HG03460 (cell line): ENCODE measurements at regions not wholly inside any gene's neighbourhood (a gene's known extent, or its start where the extent isn't known, plus 50 kb on each side); places are given as distances from the start of the nearest gene placed in this dataset.

Experiments
- ATAC-seq: cut with Tn5 transposase; IDR thresholded peaks from one replicate; pipeline ENCODE4 v1.9.1; 2021; ENCODE audit not compliant: unreplicated experiment

DNA sequence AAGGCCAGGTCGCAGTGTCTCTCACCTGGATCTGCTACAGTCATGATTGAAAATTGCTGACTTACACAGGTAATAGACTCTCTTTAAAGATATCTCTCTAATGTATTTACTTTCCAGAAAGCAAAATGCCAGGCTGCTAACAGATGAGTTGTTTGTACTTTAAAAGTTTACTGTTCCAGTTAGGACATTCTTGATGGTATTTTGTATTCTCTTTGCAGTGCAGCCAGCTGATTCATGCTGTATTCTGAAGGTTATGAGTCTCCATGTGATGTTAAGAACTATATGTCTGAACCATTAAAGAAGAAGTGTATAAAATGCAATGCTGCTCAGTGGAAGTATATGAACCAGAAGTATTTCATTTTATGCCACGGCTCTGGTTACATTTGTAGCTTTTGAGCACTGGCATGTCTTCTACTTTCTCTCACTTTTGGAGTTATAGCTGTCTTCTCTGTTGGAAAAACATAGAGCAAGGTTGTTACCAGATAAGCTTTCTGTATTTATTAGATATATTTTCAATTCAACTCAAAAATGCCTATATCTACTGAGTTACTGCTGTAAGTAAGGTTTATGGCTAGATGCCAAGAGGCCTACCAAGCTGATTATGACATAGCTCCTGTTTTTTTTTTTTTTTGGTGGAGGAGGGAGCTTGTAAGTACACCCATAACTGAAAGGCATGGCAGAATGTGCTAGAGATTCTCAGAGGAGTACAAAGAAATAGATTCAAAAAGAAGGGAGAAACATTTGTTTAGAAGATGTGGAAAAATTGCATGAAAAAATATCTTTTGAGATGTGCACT, 130.5 kb upstream of the MAN1A1 start:
- ATAC-seq = no peak

DNA sequence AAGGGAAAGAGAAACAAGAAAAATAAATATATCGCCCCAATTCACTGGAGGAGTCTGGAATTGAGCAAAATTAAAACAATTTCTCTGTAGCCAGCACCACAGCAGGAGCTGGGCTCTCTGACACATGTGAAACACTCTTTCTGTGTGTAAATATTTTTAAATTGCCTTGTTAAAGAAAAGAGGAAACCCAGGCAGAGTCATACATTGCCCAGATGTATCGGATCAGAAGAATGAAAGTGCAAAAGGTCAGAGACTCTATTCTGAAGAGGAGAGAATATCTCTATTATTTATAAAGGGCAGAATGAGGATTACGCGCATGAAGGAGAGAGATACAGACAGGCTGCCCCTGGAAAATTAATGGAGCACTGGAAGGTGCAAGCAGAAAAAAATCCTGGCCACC, 127.0 kb upstream of the MAN1A1 start:
- peak; percentile 79 for ATAC-seq

DNA sequence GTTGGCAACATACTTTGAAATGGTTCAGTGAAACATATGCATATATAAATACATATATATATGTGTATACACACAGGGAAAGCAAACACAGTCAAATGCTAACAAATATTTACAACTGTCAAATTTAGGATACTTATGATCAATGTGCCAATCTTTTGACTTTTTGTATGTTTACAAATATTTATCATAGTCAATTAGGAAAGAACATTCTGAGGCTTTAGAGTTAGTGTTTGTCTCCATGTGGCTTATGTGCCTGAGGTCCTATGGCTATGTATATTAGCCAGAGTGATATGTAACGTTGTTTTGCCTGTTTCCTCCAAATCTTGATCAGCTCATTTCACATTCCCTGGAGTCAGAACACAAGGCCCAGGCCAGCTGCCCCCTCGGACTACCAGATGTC, 126.5 kb upstream of the MAN1A1 start:
- no peak for ATAC-seq

DNA sequence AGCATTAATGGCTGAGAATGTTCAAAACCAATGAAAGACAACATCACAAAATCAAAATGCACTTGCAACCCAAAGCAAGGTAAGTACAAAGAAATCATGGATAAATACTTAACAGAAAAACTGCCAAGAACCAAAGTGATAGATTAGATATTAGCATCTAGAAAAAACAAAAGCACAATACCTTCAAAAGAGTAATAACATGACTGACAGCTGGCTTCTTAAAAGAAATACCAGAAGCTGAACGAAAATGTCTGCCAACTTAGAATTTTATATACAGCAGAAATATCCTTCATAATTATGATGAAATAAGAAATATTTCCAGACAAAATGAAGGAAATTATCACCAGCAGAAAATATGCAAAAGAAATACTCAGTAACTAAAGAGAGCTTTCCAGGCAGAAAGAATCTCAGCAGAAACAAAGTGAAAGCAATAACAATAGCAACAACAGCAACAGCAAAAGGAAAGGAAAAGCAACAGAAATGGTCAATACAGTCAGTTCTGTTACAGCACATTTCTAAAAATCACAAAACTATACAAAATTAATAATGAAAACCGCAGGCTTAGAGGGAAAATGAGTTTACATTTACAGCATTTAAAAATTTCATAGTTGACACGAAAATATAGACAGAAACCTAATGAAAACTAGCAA, 121.5 kb upstream of the MAN1A1 start:
- ATAC-seq = no peak

DNA sequence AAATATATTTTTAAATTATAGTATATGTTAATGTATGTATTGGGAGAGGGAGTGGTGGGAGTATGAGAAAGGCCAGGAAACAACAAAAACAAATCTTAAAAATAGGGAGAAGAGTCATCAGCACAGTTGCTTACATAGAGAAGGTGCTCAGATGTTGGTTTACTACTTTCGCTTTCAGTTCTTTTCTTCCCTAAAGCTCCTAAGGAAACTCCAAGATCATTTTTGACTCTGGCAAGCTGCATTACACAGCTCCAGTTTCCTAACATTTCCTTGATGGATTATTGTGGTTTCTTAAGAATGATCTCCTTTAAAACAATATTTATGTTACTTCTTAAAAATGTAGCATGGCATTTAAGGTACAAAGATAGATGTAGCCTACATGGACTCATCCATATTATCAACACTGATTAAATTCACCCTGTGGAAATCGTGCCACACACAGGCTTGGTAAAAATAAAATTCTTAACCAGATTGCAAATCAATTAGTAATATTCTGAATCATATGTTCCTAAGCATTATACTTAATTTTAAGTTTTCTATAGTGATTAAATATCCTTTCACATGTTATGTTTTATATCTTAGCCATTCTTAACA, 118.0 kb upstream of the MAN1A1 start:
- no peak for ATAC-seq

DNA sequence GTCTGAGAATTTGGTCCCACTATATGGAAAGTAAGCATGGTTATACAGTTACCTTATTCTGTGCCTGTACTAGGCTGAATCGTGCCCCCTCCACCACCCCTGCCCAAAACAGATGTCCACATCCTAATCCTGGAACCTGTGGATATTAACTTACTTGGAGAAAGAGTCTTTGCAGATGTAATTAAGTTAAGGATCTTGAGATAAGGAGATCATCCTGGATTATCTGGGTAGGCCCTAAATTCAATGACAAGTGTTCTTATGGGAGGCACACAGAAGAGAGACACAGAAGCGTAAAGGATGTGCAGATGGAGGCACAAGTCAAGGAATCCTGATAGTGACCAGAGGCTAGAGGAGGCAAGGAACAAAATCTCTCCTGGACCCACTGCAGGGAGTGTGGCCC, 116.7 kb upstream of the MAN1A1 start:
- no peak for ATAC-seq

DNA sequence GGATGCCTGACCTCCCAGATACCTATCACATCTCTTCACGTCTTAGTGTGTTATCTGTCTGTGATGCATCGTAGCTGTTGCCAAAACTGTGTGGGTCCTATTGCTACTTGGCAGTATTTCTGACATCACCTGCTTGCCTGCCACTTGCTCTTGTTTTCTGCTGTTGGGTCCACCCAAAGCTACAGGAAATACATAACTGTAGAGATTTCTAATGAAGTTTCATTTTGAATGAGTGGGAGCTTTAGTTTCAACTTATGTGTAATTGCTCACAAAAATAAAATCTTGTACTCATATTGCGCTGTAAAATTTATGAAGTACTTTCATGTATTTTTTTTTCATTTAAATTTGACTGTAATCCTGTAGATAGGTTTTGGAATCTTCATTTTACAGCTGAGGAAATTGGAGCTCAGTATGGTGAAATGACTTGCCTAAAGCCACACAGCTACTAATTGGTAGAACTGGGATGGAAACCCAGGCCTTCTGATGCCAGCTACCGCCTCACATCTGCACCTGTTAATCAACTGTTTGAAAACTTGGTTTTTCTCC, 113.6 kb upstream of the MAN1A1 start:
- ATAC-seq = peak; percentile 79

DNA sequence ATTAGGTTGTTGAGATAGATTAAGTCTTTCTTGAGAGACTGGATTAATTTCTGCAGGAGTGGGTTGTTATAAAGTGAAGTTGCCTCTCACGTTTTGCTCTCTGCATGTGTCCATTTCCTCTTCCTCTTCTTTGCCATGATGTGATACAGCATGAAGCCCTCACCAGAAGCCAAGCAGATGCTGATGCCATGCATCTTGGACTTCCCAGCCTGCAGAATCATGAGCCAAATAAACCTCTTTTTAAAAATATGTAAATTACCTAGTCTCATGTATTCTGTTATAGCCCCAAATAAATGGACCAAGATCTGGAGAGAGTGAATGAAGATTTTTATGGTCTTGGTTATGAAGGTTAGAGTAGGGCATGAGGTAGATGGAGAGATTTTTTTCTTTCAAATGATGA, 111.6 kb upstream of the MAN1A1 start:
- no peak for ATAC-seq

DNA sequence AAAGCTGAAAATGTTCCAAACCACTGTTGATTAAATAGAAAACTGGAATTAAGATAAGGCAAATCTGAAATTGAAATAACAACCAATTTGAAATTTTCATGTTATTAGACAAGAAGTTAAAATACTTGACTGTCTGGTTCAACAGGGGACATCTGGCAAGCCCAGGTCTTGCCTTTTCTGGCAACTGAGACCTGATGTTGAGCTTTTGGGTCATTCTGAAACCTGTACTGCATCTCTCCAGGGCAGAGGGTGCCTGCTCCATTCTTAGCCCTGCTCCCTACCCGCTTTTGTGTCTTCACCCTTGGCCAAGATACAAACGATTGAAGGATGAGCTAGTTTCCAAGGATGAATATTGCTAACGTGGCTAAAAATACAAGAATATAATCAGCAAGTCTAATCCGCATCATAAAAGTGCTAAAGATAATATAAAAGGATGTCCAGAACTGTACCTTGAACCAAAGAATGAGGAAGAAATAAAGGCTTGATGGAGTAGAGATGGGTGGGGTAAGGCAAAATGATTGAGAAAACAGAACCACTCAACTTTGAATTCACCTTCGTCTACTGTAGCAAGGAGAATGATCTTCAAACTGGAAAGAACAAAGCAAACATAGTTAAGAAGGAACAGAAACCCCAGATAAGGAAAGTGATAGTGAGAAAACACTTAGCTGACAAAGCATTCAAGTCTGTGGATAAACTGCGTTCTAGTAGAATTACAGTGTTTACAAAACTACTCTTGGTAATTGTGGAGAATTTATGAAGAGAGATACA, 109.8 kb upstream of the MAN1A1 start:
- ATAC-seq = peak; percentile 60

DNA sequence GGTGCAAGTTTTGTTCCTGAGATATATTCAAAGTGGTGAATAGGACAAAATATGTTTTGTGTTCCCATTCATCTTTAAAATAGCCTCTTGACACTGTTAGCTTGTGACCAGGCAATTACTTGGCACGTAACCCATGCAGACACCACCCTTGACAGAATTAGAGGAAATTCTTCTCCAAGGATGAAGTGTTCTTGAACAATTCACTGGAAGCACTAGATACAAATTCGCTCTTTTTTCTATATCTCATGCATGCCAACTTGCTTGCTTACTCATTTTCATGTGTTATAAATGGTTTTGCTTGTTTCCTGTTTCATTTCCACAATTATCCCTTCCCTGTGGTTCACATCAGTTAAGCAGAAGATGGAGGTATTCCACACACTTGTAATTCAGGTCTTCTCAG, 105.2 kb upstream of the MAN1A1 start:
- no peak for ATAC-seq

DNA sequence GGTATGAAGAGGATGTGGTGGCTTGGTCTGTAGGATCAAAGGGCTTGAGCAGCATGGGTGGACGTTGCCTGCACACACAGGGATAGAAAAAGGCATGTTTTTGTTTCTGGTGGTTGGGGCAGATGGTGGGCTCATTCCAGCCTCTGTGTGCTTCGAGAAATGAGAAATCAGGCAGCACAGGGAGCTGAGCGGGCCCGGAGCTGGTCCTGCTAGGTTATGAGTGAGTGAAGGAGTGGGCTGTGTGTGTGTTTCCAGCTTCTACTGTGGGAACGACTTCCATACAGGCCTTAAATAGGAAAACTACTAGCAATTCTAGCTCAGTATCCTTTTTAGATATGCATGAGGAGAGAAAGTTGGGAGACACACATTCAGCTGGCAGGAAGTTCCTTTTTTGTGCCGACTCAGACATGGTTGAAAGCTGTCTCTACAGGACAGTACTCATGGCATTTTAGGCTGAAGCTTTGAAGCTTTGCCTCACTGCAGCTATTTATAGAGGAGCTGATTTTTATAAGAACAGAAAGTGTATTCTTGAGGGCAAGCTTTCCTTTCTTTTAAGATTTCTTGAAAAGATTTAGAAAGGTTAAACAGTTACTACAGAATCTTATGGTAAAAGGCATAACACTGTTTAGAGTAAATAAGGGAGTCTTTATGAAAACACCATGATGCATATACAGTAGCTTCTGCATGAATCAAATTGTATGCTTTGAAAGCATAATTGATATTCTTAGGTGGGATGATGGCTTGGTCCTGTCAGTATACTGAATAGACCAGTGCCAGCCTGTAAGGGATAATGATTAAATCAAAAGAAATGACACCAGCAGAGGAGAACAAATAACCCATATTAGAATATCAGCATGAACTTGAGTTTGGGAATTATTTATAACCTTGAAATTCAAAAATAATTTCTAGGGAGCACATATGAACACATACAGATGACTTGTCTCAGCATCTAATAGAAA, 104.0 kb upstream of the MAN1A1 start:
- ATAC-seq = no peak

DNA sequence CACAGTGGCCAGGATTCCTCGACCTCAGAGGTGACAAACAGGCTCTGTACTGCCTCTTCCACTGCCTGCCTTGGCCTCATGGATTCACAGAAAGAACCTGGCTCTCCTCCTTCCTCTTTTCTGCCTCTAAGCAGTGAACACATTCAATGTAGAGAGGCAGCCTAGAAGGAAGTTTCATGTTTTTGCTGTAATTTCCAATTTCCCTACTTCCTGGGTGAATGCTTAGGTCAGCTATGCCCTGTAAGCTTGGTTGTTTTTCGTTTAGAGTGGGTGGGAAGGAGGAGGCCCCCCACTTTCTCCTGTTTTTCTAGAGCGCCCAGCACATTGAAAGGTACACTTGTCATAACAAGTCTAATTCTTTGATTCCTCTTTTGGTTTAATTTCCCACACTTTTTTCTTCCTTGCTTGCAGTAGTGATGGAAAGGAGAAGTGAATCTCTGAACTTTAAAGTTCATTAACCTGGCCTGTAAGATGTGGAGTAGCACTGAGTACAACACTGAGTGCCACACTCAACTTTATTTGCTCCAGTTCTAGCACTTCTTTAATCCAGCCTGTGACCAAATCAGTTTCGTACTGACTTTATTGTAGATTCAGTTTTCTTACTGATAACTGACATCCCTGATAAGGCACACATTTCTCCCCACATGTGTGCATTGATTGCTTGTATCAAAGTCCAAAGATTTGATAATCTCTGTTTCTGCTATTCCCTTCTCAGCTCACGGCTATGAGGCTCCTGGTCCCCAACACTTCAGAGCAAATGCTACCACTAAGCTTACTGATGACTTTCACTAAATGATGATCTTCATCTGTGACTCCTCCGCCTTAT, 100.0 kb upstream of the MAN1A1 start:
- ATAC-seq = no peak

DNA sequence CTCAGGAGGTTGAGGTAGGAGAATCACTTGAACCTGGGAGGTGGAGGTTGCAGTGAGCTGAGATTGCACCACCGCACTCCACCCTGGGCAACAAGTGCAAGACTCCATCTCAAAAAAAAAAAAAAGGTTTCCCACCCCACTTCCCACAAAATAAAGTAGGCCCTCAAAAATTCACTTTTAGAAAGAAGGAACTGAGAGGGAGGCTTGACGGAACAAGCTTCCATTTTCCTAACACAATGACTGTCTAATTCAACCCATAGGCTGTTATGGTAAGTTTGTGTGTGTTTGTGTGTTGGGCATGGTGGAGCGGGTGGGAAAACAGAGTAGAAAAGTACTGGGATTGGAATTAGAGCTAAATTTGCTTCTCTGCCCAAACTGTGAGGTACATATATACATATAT, 98.4 kb upstream of the MAN1A1 start:
- no peak for ATAC-seq

DNA sequence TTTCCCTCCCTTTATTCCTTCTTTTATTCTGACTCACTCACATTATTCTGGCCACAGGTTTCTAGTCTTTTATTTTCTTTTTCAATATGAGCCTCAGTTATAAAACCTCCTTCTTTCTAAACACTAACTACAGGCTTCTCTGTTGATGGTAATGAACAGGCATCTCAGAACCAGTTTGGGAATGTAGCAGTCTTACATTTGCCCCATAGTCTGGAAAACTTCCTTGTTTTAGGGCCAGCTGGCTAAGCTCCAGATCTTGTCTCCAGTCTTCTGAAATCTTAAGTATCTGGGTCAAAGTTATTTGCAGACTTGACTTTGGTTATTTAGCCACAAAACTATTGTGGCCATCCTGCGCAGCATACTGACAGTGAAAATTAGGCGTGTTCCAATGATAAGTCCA, 97.0 kb upstream of the MAN1A1 start:
- no peak for ATAC-seq

DNA sequence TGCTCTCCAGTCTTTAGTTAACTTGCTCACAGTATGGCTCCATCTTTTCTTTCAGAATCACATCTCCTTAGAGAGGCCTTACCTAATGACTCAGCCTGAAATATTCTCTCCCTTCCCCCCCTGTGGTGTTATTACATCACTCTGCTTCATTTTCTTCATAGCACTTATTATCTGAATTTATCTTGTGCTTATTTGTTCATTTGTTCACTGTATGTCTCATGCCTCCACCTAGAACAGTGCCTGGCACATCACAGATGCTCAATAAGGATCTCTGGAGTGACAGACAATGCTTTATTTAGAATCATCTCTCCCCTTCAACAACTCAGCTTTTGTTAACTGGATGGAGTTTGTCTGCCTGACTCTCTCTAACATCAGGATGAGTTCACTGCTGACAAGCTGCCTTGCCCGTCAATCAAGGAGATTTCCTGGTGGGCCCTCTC, 96.6 kb upstream of the MAN1A1 start:
- ATAC-seq = no peak

DNA sequence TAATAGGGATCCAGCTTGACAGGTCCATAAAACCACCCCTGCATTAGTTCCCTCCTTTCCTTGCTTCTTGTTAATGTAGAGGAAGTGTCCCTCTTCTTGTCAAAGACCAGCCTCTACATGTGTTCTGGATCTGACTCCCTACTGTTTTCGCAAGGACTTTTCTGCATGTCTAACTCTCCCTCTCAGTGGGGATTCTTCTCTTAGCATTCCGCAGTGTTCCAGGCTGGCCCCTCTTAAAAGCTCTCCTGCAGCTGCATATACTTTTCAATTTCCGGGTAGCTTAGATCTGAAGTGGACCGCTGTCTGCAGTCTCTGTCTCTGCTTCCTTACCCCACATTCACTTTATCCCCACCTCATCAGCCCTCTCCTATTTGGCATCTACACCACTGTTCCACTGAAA, 96.1 kb upstream of the MAN1A1 start:
- no peak for ATAC-seq

DNA sequence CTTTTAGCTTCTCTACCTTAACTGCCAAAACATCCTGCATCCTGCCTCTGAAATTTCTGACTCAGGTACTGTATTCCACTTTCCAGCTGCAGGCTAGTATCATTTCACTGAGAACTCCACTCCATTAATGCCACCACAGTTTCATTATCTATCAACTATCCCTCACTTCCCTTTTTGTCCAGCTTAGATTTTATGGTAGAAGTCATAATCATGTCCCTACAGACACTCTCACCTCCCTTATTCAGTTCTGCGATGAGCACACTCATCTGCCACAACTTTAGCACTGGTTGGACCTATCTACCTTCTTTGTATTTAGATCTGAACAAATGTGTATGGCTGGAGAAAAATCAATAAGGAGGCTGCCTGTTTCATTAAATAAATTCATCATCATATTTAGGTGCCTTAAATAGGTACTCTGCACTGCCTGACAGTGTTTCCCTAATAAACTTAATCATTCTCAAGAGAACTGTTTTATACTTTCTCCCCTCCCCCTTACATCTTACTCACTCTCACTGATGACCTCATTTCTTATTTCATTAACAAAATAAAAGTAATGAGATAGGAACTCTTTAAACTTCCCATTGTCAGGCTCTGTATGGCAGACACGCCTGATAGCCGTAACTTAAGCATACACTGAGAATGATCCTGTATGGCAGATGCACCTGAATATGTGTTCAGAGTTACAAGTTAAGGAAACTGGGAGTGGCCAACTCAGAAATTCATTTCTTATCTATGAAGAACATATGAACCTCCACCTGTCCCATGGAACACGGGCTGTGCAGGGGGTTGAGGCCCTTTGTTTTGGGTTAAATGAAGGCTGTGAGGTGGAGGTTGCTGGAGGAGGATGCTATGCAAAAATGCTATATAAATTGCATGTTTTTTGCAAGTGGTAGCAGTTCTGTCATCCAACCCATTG, 95.3 kb upstream of the MAN1A1 start:
- ATAC-seq = peak; percentile 46

DNA sequence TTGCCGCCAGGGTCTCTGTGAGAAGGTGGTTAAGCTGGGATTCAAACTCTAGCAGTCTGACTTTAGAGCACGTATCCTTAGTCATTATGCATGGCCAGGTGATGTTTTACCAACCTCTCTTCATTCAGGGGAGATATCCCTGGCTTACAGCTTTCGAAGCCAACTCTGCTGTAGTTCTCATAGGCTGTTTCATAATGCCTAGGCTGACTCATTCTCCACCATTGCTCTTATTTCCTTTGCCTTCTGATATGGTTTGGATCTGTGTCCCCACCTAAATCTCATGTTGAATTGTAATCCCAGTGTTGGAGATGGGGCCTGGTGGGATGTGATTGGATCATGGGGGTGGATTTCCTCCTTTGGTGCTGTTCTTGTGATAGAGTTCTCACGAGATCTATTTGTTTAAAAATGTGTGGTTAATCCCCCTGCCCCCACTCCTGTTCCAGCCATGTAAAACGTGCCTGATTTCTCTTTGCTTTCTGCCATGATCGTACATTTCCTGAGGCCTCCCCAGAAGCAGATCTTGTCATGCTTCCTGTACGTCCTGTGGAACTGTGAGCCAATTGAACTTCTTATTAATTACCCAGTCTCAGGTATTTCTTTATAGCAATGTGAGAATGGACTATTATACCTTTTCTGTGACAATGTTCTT, 94.6 kb upstream of the MAN1A1 start:
- peak; percentile 9 for ATAC-seq
